RPMI8226 (cell line): ENCODE measurements at regions not wholly inside any gene's neighbourhood (a gene's known extent, or its start where the extent isn't known, plus 50 kb on each side); places are given as distances from the start of the nearest gene placed in this dataset.

Experiments used
- DNase-seq: peaks from one replicate; pipeline ENCODE4 v3.0.0-alpha.2; 2015

- no peak for DNase-seq
Measured at GRCh38 chr10:89093728-89094127, 103.1 kb downstream of the FAS start.

GRCh38 chr10:89092981-89093380, 102.4 kb downstream of the FAS start:
- no peak for DNase-seq

GRCh38 chr10:89092439-89092838, 101.8 kb downstream of the FAS start:
- DNase-seq = no peak

- DNase-seq = no peak
Measured at GRCh38 chr10:89091496-89091895, 100.9 kb downstream of the FAS start.

- DNase-seq = no peak
Measured at GRCh38 chr10:89090756-89091445, 100.3 kb downstream of the FAS start.

GRCh38 chr10:89086801-89087521, 96.4 kb downstream of the FAS start:
- DNase-seq = peak; percentile 41

- DNase-seq = no peak
Measured at GRCh38 chr10:89085153-89085552, 94.6 kb downstream of the FAS start.

- no peak for DNase-seq
Measured at GRCh38 chr10:89082086-89082485, 91.5 kb downstream of the FAS start.

- DNase-seq = no peak
Measured at GRCh38 chr10:89080660-89081059, 90.1 kb downstream of the FAS start.

GRCh38 chr10:89079961-89080360, 89.4 kb downstream of the FAS start:
- DNase-seq = no peak

- DNase-seq = no peak
Measured at GRCh38 chr10:89078724-89079672, 88.4 kb downstream of the FAS start.

- DNase-seq = no peak
Measured at GRCh38 chr10:89076120-89076519, 85.5 kb downstream of the FAS start.

GRCh38 chr10:89075631-89076030, 85.0 kb downstream of the FAS start:
- no peak for DNase-seq

GRCh38 chr10:89074120-89074519, 83.5 kb downstream of the FAS start:
- DNase-seq = peak; percentile 4

- no peak for DNase-seq
Measured at GRCh38 chr10:89073719-89074118, 83.1 kb downstream of the FAS start.

GRCh38 chr10:89069589-89069988, 79.0 kb downstream of the FAS start:
- DNase-seq = no peak
